GM23248 (cell line): ENCODE measurements at regions not wholly inside any gene's neighbourhood (a gene's known extent, or its start where the extent isn't known, plus 50 kb on each side); places are given as distances from the start of the nearest gene placed in this dataset.

Source experiments
- DNase-seq: peaks from one replicate; pipeline ENCODE4 v3.0.0-alpha.2; 2015
- H2AFZ ChIP-seq: fragments of 200-600 bp; sonication (generic); 2 replicates; pipeline ENCODE4 v1.6.1; 2016; ENCODE audit warnings: antibody characterized with exemption
- H3F3A ChIP-seq: fragments of 200-600 bp; sonication (generic); 2 replicates; pipeline ENCODE4 v1.6.1; 2016; ENCODE audit warnings: mild to moderate bottlenecking, antibody characterized with exemption, mixed run types; ENCODE audit not compliant: insufficient read depth
- H3K27ac ChIP-seq: fragments of 200-600 bp; sonication (generic); 2 replicates; pipeline ENCODE4 v1.5.1; 2016; ENCODE audit warnings: mild to moderate bottlenecking
- H3K27me3 ChIP-seq: fragments of 200-600 bp; sonication (generic); replicated peaks from 2 replicates; pipeline ENCODE4 v1.6.1; 2016; ENCODE audit warnings: mild to moderate bottlenecking; ENCODE audit not compliant: insufficient read depth
- H3K36me3 ChIP-seq: fragments of 200-600 bp; sonication (generic); 2 replicates; pipeline ENCODE4 v1.6.1; 2016; ENCODE audit warnings: low read depth, mild to moderate bottlenecking
- H3K4me1 ChIP-seq: fragments of 200-600 bp; sonication (generic); 2 replicates; pipeline ENCODE4 v1.6.1; 2016; ENCODE audit warnings: mild to moderate bottlenecking; ENCODE audit not compliant: insufficient read depth
- H3K4me2 ChIP-seq: fragments of 200-600 bp; sonication (generic); one replicate; pipeline ENCODE4 v1.6.1; 2016; ENCODE audit warnings: mild to moderate bottlenecking; ENCODE audit not compliant: unreplicated experiment
- H3K4me3 ChIP-seq: fragments of 200-600 bp; sonication (generic); 2 replicates; pipeline ENCODE4 v1.5.1; 2016; ENCODE audit warnings: mild to moderate bottlenecking
- H3K79me2 ChIP-seq: fragments of 200-600 bp; sonication (generic); 2 replicates; pipeline ENCODE4 v1.6.1; 2016; ENCODE audit warnings: mild to moderate bottlenecking; ENCODE audit not compliant: insufficient read depth
- H3K9ac ChIP-seq: fragments of 200-600 bp; sonication (generic); 2 replicates; pipeline ENCODE4 v1.6.1; 2016; ENCODE audit warnings: mild to moderate bottlenecking
- H3K9me2 ChIP-seq: fragments of 200-600 bp; sonication (generic); 2 replicates; pipeline ENCODE4 v1.6.1; 2016; ENCODE audit warnings: mixed run types, mild to moderate bottlenecking, moderate library complexity; ENCODE audit not compliant: insufficient read depth
- H3K9me3 ChIP-seq: fragments of 200-600 bp; sonication (generic); one replicate; pipeline ENCODE4 v1.6.1; 2017; ENCODE audit warnings: low read depth
- H4K20me1 ChIP-seq: fragments of 200-600 bp; sonication (generic); 2 replicates; pipeline ENCODE4 v1.6.0; 2016; ENCODE audit not compliant: insufficient read depth
- EZH2 ChIP-seq: fragments of 200-600 bp; sonication (generic); IDR thresholded peaks from 2 replicates; pipeline ENCODE4 v1.6.1; 2018; ENCODE audit warnings: antibody characterized with exemption, mild to moderate bottlenecking; ENCODE audit not compliant: insufficient read depth, poor library complexity, severe bottlenecking
- EZH2phosphoT487 ChIP-seq: fragments of 200-600 bp; sonication (generic); IDR thresholded peaks from 2 replicates; pipeline ENCODE4 v1.6.1; 2018; ENCODE audit warnings: antibody characterized with exemption, moderate library complexity, mild to moderate bottlenecking, low read depth; ENCODE audit not compliant: insufficient read depth
- WGBS, 2 experiments: methylation state at CpG; one replicate each; pipeline ENCODE4 v1.1.6; 2015 to 2017; ENCODE audit warnings: low lambda C conversion rate in 2 of 2, low coverage in 1 of 2; ENCODE audit errors: missing lambda C conversion rate in 2 of 2; 5-methylcytosine and 5-hydroxymethylcytosine counted together
- in situ Hi-C: fragments of 300-500 bp; cut with MboI; formaldehyde crosslinking; loops from 2 replicates; pipeline ENCODE4 v1.15.0; 2020

- Histone ChIP-seq H3K4me3 (no peak overlapping the region), H3K4me1 (peaks cover 4% of the 10 kb centered on the region; the same call in 1 of the 2 replicates), H3K27ac (no peak overlapping the region), H3K79me2 (no peaks in the 10 kb centered on the region), H3K9ac (no peak overlapping the region), H3K4me2 (no peak overlapping the region), H3F3A (0 out of 2 replicates have a peak, but pooled peaks cover 4% of the 10 kb centered on the region), H3K36me3 (no peaks in the 10 kb centered on the region), H2AFZ (no peak overlapping the region), H3K9me2 (no peaks in the 10 kb centered on the region), H3K27me3 (no peaks in the 10 kb centered on the region; the same call in none of the 2 replicates), H4K20me1 (no peaks in the 10 kb centered on the region), H3K9me3 (no peaks in the 10 kb centered on the region)
- in situ Hi-C loops: no loop called here
- DNase-seq: no peak
- WGBS, 2 experiments: 33 to 50% methylated on average over 5 of the region's 5 CpGs
- TF ChIP-seq EZH2phosphoT487: no peak
Observed at GRCh38 chr1:29972421-29973053, 736.2 kb downstream of the PTPRU start.

DNA sequence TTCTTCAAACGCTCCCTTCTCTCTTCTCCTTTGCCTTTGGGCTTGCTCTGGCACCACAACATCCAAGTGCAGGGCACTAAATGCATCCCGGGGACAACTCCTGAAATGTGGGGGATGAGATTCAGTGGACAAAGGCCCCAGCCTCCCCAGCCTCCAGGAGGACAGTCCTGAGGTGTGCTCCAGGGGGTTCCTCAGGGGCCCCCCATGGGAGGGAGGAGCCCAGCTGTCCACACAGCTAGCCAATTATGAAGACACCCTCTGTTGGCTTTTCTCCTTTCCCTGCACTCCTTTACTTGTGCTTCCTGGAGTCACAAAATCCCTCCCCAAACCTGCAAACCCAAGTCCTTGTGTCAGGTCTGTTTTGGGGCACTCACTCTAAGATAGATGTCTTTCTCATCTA lies 735.4 kb downstream of the PTPRU start:
- WGBS, 2 experiments: 44 to 58% methylated on average over 2 of the region's 2 CpGs
- no peaks in the 10 kb centered on the region for H3K9me3 ChIP-seq
- H3F3A ChIP-seq: 0 out of 2 replicates have a peak, but pooled peaks cover 4% of the 10 kb centered on the region
- H3K9ac ChIP-seq: no peak overlapping the region
- H3K27ac ChIP-seq: no peak overlapping the region
- H3K4me1 ChIP-seq: peaks cover 4% of the 10 kb centered on the region; the same call in 1 of the 2 replicates
- in situ Hi-C loops: no loop called here
- DNase-seq: no peak
- H3K9me2 ChIP-seq: no peaks in the 10 kb centered on the region
- TF ChIP-seq EZH2phosphoT487 (no peak), EZH2 (no peak)
- no peak overlapping the region for H3K4me3 ChIP-seq
- no peaks in the 10 kb centered on the region; the same call in none of the 2 replicates for H3K27me3 ChIP-seq
- H4K20me1 ChIP-seq: no peaks in the 10 kb centered on the region
- H3K79me2 ChIP-seq: no peaks in the 10 kb centered on the region
- no peaks in the 10 kb centered on the region for H3K36me3 ChIP-seq
- H3K4me2 ChIP-seq: no peak overlapping the region
- H2AFZ ChIP-seq: no peak overlapping the region

DNA sequence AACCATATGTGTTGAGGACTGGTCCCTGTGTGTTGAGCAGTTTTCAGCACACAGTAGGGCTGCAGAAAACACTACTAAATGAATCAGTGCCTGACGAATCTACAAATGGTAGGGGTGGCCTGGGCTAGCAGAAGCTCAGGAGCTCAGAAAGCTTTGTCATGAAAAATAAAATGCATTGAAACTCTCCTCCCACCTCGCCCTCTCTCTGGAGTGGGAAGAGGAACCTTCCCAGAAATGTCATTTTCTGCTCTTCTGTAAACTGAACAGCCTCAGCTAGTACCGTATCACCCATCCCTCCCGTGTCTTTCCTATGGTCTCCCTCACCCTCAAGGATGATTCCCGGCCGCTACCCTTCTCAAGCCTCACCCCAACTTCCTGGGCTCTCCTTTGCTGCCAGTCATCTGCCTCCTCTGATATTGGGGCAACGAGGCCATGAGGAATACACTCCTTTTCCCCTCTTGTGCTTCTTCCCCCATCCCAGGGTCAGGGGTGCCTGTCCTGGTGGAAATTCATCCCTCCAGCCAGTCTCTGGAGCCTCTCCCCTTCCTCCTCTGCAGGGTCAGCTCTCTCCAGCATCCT lies 734.5 kb downstream of the PTPRU start:
- H3K4me2 ChIP-seq: no peak overlapping the region
- H3K4me3 ChIP-seq: no peak overlapping the region
- H3K36me3 ChIP-seq: no peaks in the 10 kb centered on the region
- no peak overlapping the region for H3K27ac ChIP-seq
- 0 out of 2 replicates have a peak, but pooled peaks cover 4% of the 10 kb centered on the region for H3F3A ChIP-seq
- H3K9me2 ChIP-seq: no peaks in the 10 kb centered on the region
- 16 to 30% methylated on average over 7 of the region's 7 CpGs for WGBS, 2 experiments
- no peaks in the 10 kb centered on the region for H3K9me3 ChIP-seq
- H2AFZ ChIP-seq: no peak overlapping the region
- no peaks in the 10 kb centered on the region for H3K79me2 ChIP-seq
- no peak overlapping the region for H3K9ac ChIP-seq
- DNase-seq: no peak
- no peaks in the 10 kb centered on the region; the same call in none of the 2 replicates for H3K27me3 ChIP-seq
- in situ Hi-C loops: no loop called here
- no peak for TF ChIP-seq EZH2
- no peak for TF ChIP-seq EZH2phosphoT487
- no peaks in the 10 kb centered on the region for H4K20me1 ChIP-seq
- peaks cover 4% of the 10 kb centered on the region; the same call in 1 of the 2 replicates for H3K4me1 ChIP-seq

GRCh38 chr1:29969576-29969975 lies 733.3 kb downstream of the PTPRU start:
- no peak for DNase-seq
- Histone ChIP-seq H3K27ac (no peak overlapping the region), H3K9ac (no peak overlapping the region), H3K9me3 (no peaks in the 10 kb centered on the region), H4K20me1 (no peaks in the 10 kb centered on the region), H3K4me3 (no peak overlapping the region), H2AFZ (no peak overlapping the region), H3K4me2 (no peak overlapping the region), H3K4me1 (peaks cover 4% of the 10 kb centered on the region; the same call in 1 of the 2 replicates), H3K27me3 (no peaks in the 10 kb centered on the region; the same call in none of the 2 replicates), H3K36me3 (no peaks in the 10 kb centered on the region), H3K9me2 (no peaks in the 10 kb centered on the region), H3F3A (0 out of 2 replicates have a peak, but pooled peaks cover 2% of the 10 kb centered on the region), H3K79me2 (no peaks in the 10 kb centered on the region)
- 29 to 32% methylated on average over 3 of the region's 3 CpGs for WGBS, 2 experiments
- no peak for TF ChIP-seq EZH2phosphoT487
- TF ChIP-seq EZH2: no peak
- in situ Hi-C loops: no loop called here

- H3K27ac ChIP-seq: no peak overlapping the region
- no peaks in the 10 kb centered on the region for H3K36me3 ChIP-seq
- H3K4me3 ChIP-seq: no peak overlapping the region
- no peaks in the 10 kb centered on the region for H3K4me1 ChIP-seq
- no peak overlapping the region for H2AFZ ChIP-seq
- no peak for DNase-seq
- H3K9me3 ChIP-seq: no peaks in the 10 kb centered on the region
- H3K9me2 ChIP-seq: no peaks in the 10 kb centered on the region
- H3K9ac ChIP-seq: no peak overlapping the region
- 20 to 32% methylated on average over 4 of the region's 4 CpGs for WGBS, 2 experiments
- no peaks in the 10 kb centered on the region for H3K79me2 ChIP-seq
- no peak for TF ChIP-seq EZH2phosphoT487
- no peak for TF ChIP-seq EZH2
- in situ Hi-C loops: no loop called here
- H3K4me2 ChIP-seq: no peak overlapping the region
- H3F3A ChIP-seq: no peaks in the 10 kb centered on the region
- no peaks in the 10 kb centered on the region; the same call in none of the 2 replicates for H3K27me3 ChIP-seq
- H4K20me1 ChIP-seq: no peaks in the 10 kb centered on the region
Observed at GRCh38 chr1:29967261-29967660, 730.9 kb downstream of the PTPRU start.
